ENCODE measurements at regions not wholly inside any gene's neighbourhood (a gene's known extent, or its start where the extent isn't known, plus 50 kb on each side); places are given as distances from the start of the nearest gene placed in this dataset.

- TF ChIP-seq POLR2A (IDR thresholded peaks at IDR 0.05; ENCODE audit: low read length) (no peak), GATA1 (IDR thresholded peaks at IDR 0.05; ENCODE audit: low read depth, low read length) (no peak)
These were observed 331.6 kb upstream of the ZNF32 start for GRCh38 chr10:43980313-43980712.
